HFF-Myc (cell line): ENCODE measurements at regions not wholly inside any gene's neighbourhood (a gene's known extent, or its start where the extent isn't known, plus 50 kb on each side); places are given as distances from the start of the nearest gene placed in this dataset.

ENCODE experiments used
- DNase-seq: peaks from one replicate; pipeline ENCODE4 v3.0.0-alpha.2; 2011; ENCODE audit warnings: low read depth; ENCODE audit errors: extremely low read depth
- H3K4me3 ChIP-seq: replicated peaks from 2 replicates; pipeline ENCODE4 v1.5.1; 2011; ENCODE audit warnings: low read depth, mild to moderate bottlenecking, control low read depth, low read length
- CTCF ChIP-seq: IDR thresholded peaks from 2 replicates; pipeline ENCODE4 v1.5.1; 2012; ENCODE audit warnings: mild to moderate bottlenecking, low read depth, low read length, control low read depth; ENCODE audit errors: missing control alignments

GRCh38 chr4:57710053-57710452 is 599.9 kb upstream of the IGFBP7 start:
- no peak for DNase-seq
- no peak for TF ChIP-seq CTCF
- no peak overlapping the region for H3K4me3 ChIP-seq

- TF ChIP-seq CTCF, result no peak
- no peak for DNase-seq
Observed at GRCh38 chr4:57691370-57691769, 581.2 kb upstream of the IGFBP7 start.

GRCh38 chr4:57689693-57690205 is 579.6 kb upstream of the IGFBP7 start:
- no peak overlapping the region for H3K4me3 ChIP-seq
- no peak for DNase-seq
- TF ChIP-seq CTCF, result no peak

More at GRCh38 chr4:57691370-57691769, 581.2 kb upstream of the IGFBP7 start:
- H3K4me3 ChIP-seq, result no peak overlapping the region

- TF ChIP-seq CTCF, result no peak
- no peak for DNase-seq
- H3K4me3 ChIP-seq, result no peak overlapping the region
Observed at GRCh38 chr4:57682275-57682674, 572.1 kb upstream of the IGFBP7 start.

- DNase-seq, result no peak
- TF ChIP-seq CTCF, result no peak
- H3K4me3 ChIP-seq, result no peak overlapping the region
Observed at GRCh38 chr4:57679969-57680368, 569.8 kb upstream of the IGFBP7 start.

- DNase-seq, result no peak
- TF ChIP-seq CTCF, result no peak
- no peak overlapping the region for H3K4me3 ChIP-seq
Observed at GRCh38 chr4:57676394-57676793, 566.2 kb upstream of the IGFBP7 start.

GRCh38 chr4:57672846-57673433 is 562.8 kb upstream of the IGFBP7 start:
- DNase-seq, result no peak
- TF ChIP-seq CTCF, result no peak

More at GRCh38 chr4:57672846-57673433, 562.8 kb upstream of the IGFBP7 start:
- H3K4me3 ChIP-seq, result no peak overlapping the region
